Erythroblast (primary cell): ENCODE measurements at regions not wholly inside any gene's neighbourhood (a gene's known extent, or its start where the extent isn't known, plus 50 kb on each side); places are given as distances from the start of the nearest gene placed in this dataset.

Experiments used
- GATA1 ChIP-seq: IDR thresholded peaks from 2 replicates; pipeline ENCODE4 v1.6.1; 2011; ENCODE audit warnings: low read depth, mild to moderate bottlenecking, control low read depth, low read length, moderate library complexity
- POLR2A ChIP-seq: IDR thresholded peaks from 2 replicates; pipeline ENCODE4 v1.6.1; 2011; ENCODE audit warnings: mild to moderate bottlenecking, low read length

DNA sequence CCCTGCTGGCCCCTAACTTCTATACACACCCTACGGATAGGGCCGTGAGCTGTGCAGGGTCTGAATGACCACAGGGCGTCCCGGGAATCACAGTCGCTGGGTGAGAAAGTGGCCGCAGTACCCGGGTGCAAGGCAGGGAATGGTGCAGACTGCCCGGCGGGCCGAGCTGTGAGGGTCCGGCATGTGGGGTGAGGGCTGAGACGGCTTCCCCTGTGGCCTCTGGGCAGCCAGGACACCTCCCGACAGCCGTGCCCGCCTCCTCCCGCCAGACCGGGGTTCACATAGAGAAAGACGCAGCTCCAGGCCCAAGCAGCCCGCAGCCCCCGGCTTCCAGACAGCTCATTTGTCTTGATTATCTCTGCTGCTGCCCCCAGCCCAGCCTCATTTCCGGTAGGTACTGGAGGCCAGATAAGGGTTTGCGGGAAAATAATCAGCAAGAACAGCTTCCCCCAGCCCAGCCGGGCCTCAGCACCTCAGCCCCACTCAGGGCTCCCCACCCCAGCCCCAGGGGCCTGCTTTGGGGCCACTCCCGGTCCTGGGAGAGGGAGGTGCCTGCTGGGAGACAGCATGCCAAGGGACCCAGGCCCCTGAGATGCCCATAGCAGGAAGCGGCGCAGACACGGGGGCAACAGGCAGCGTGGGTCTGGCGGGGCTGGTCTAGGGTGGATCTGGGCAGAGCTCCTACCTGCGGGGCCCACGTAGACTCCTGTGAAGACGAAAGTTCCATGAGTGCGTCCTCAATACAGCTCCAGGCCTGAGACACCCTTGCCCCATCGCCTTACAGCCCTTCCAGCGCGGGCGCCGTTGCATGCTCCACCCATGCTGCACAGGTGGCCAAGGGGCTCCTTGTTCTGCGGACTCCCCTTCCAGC lies 123.1 kb downstream of the BRD1 start:
- no peak for TF ChIP-seq POLR2A
- TF ChIP-seq GATA1 = no peak
